K562 (cell line): ENCODE measurements at regions not wholly inside any gene's neighbourhood (a gene's known extent, or its start where the extent isn't known, plus 50 kb on each side); places are given as distances from the start of the nearest gene placed in this dataset.

Source experiments
- ATAC-seq: fragments of 200-7000 bp; cut with Tn5 transposase; 3 replicates; pipeline ENCODE4 v1.9.1; 2020; ENCODE audit warnings: moderate library complexity
- BruUV-seq: library from RNA; stranded (reverse); fragments of 400-500 nt; replicated peaks from 2 replicates; lab custom pipeline; 2021; lab: Mats Ljungman, UMichigan
- CTCF ChIA-PET: fragments of 300-600 bp; formaldehyde crosslinking; extraction: SDS; loops from one replicate; lab custom pipeline; 2021; ENCODE audit warnings: low intra/inter-chr PET ratio; lab: Yijun Ruan, JAX
- POLR2A ChIA-PET: fragments of 300-600, 350-650 bp; sonication (Branson Sonifier 250); formaldehyde crosslinking; extraction: SDS; loops from one replicate; lab custom pipeline; 2021; ENCODE audit warnings: antibody characterized with exemption, inconsistent platforms; lab: Yijun Ruan, JAX
- DNase-seq, 4 experiments: peaks; one replicate each; pipeline versions ENCODE4 v3.0.0 to v3.0.0-alpha.2; 2011 to 2018; ENCODE audit warnings: low spot score in 3 of 4, mixed read lengths in 3 of 4; ENCODE audit errors: extremely low read depth in 1 of 4
- FAIRE-seq: peaks from 2 replicates; lab custom pipeline; 2011; peaks lifted over from hg19 to GRCh38; lab: Jason Lieb, UNC
- H2AFZ ChIP-seq: 2 replicates; pipeline ENCODE4 v1.6.0; 2011; ENCODE audit warnings: low read depth, low read length, control low read depth, inconsistent platforms
- H3K27ac ChIP-seq: fragments of 200-600 bp; 3 replicates; pipeline ENCODE4 v1.8.0; 2011; ENCODE audit warnings: low read depth, mild to moderate bottlenecking, control low read depth, inconsistent platforms, low read length, moderate library complexity, mixed read lengths; ENCODE audit errors: extremely low read depth
- H3K27me3 ChIP-seq, 2 experiments: fragments of 300-600 bp in 1 of 2; 2 replicates in 1 of 2; 3 replicates in 1 of 2; pipeline versions ENCODE4 v1.6.0 to v1.8.0; 2011; ENCODE audit warnings: inconsistent platforms in 2 of 2, low read length in 2 of 2, mild to moderate bottlenecking in 1 of 2, mixed read lengths in 1 of 2, moderate library complexity in 1 of 2; ENCODE audit not compliant: control insufficient read depth in 2 of 2, insufficient read depth in 2 of 2
- H3K36me3 ChIP-seq: fragments of 300-600 bp; 3 replicates; pipeline ENCODE4 v1.8.0; 2011; ENCODE audit warnings: mild to moderate bottlenecking, low read length, inconsistent platforms; ENCODE audit not compliant: control insufficient read depth, insufficient read depth
- H3K4me1 ChIP-seq, 2 experiments: fragments of 200-600 bp in 1 of 2; replicated peaks in 1 of 2; 2 replicates in 1 of 2; 3 replicates in 1 of 2; pipeline versions ENCODE4 v1.5.1 to v1.8.0; 2011; ENCODE audit warnings: inconsistent platforms in 2 of 2, low read length in 2 of 2, mild to moderate bottlenecking in 1 of 2, mixed read lengths in 1 of 2, moderate library complexity in 1 of 2; ENCODE audit not compliant: control insufficient read depth in 2 of 2, insufficient read depth in 2 of 2
- H3K4me2 ChIP-seq: 2 replicates; pipeline ENCODE4 v1.6.1; 2011; ENCODE audit warnings: low read length, control low read depth, inconsistent platforms, mixed read lengths; ENCODE audit not compliant: insufficient read depth
- H3K4me3 ChIP-seq: fragments of 200-600 bp; sonication (generic), shearing (Covaris generic); 2 replicates; pipeline ENCODE4 v1.5.1; 2016; ENCODE audit warnings: control low read depth, inconsistent platforms
- H3K79me2 ChIP-seq: fragments of 200-600 bp; 3 replicates; pipeline ENCODE4 v1.8.0; 2011; ENCODE audit warnings: low read length, inconsistent platforms; ENCODE audit not compliant: control insufficient read depth, insufficient read depth
- H3K9ac ChIP-seq, 2 experiments: 2 replicates each; pipeline versions ENCODE4 v1.6.0 to v1.6.1; 2011; ENCODE audit warnings: low read depth in 2 of 2, low read length in 2 of 2, control low read depth in 1 of 2, inconsistent platforms in 1 of 2, mild to moderate bottlenecking in 1 of 2, mixed read lengths in 1 of 2; ENCODE audit not compliant: insufficient read depth in 1 of 2
- H3K9me1 ChIP-seq: one replicate; pipeline ENCODE4 v1.6.0; 2011; ENCODE audit warnings: inconsistent platforms, mild to moderate bottlenecking, low read length, moderate library complexity; ENCODE audit not compliant: control insufficient read depth, insufficient read depth
- H3K9me3 ChIP-seq: replicated peaks from 2 replicates; pipeline ENCODE4 v1.5.1; 2011; ENCODE audit warnings: low read depth, low read length, inconsistent platforms; ENCODE audit not compliant: control insufficient read depth, insufficient read depth
- H4K20me1 ChIP-seq: replicated peaks from 2 replicates; pipeline ENCODE4 v1.6.1; 2011; ENCODE audit warnings: low read length, inconsistent platforms, mixed read lengths; ENCODE audit not compliant: control insufficient read depth, insufficient read depth
- CEBPZ ChIP-seq: fragments of 150-350 bp; IDR thresholded peaks from 2 replicates; pipeline ENCODE4 v1.6.1; 2014; ENCODE audit warnings: low read depth, mild to moderate bottlenecking, low read length, borderline replicate concordance
- CREB5 ChIP-seq: fragments of 250-450 bp; sonication (Bioruptor Pico); IDR thresholded peaks from 2 replicates; pipeline ENCODE4 v1.5.0; 2020; ENCODE audit warnings: mild to moderate bottlenecking
- CSDE1 ChIP-seq, 2 experiments: fragments of 450-650 bp; IDR thresholded peaks; 2 replicates each; pipeline ENCODE4 v1.6.1; 2016; ENCODE audit warnings: mild to moderate bottlenecking in 1 of 2
- E2F5 ChIP-seq: sonication (generic); formaldehyde crosslinking; IDR thresholded peaks from 2 replicates; pipeline ENCODE4 v1.8.0; 2022; ENCODE audit warnings: mild to moderate bottlenecking, missing genetic modification reagents
- EGR1 ChIP-seq: fragments of 450-650 bp; conservative IDR thresholded peaks from 2 replicates; pipeline ENCODE4 v1.6.1; 2017; ENCODE audit warnings: mild to moderate bottlenecking
- KDM4B ChIP-seq, 2 experiments: fragments of 450-650 bp in 1 of 2; sonication (generic) in 1 of 2; IDR thresholded peaks; 2 replicates each; pipeline ENCODE4 v1.6.1; 2016 to 2017; ENCODE audit warnings: borderline replicate concordance in 2 of 2, antibody characterized with exemption in 1 of 2, low read depth in 1 of 2, mild to moderate bottlenecking in 1 of 2
- KLF1 ChIP-seq: fragments of 450-650 bp; IDR thresholded peaks from 2 replicates; pipeline ENCODE4 v1.6.1; 2016; ENCODE audit warnings: missing genetic modification characterization, missing compliant biosample characterization
- SMARCB1 ChIP-seq: IDR thresholded peaks from 2 replicates; pipeline ENCODE4 v1.6.1; 2011; ENCODE audit warnings: improper control_type of control experiment, low read depth; ENCODE audit not compliant: insufficient read length
- SRF ChIP-seq, 2 experiments: fragments of 250-450, 450-650 bp in 1 of 2; sonication (Bioruptor Pico) in 1 of 2; sonication (generic) in 1 of 2; formaldehyde crosslinking; IDR thresholded peaks; 2 replicates each; pipeline versions ENCODE4 v1.5.0 to v1.5.1; 2020 to 2022; ENCODE audit warnings: mild to moderate bottlenecking in 1 of 2, missing genetic modification reagents in 1 of 2
- ZNF197 ChIP-seq: fragments of 200-800 bp; sonication (Bioruptor generic); IDR thresholded peaks from 2 replicates; pipeline ENCODE4 v1.6.1; 2016; ENCODE audit warnings: low read depth, missing genetic modification characterization, missing compliant biosample characterization
- ZNF507 ChIP-seq: conservative IDR thresholded peaks from 2 replicates; pipeline ENCODE4 v1.6.1; 2017; ENCODE audit warnings: missing genetic modification characterization, missing compliant biosample characterization
- ZNF586 ChIP-seq: fragments of 450-650 bp; formaldehyde crosslinking; conservative IDR thresholded peaks from 2 replicates; pipeline ENCODE4 v1.4.0; 2020; ENCODE audit warnings: mild to moderate bottlenecking, moderate library complexity
- in situ Hi-C: fragments of 300-500 bp; cut with MboI; formaldehyde crosslinking; loops from 4 replicates; pipeline ENCODE4 v1.15.0; 2018; ENCODE audit warnings: inconsistent platforms, mixed read lengths
- intact Hi-C: fragments of 100-400 bp; cut with micrococcal nuclease; formaldehyde crosslinking; loops from 2 replicates; pipeline ENCODE4 v1.14.2; 2022
- TF ChIP-seq, protein P1 (sequence below): IDR thresholded peaks from 2 replicates; pipeline ENCODE4 v1.6.1; 2014; ENCODE audit warnings: antibody characterized with exemption
- TF ChIP-seq, protein P2 (sequence below), 2 experiments: fragments of 450-650 bp in 1 of 2; sonication (generic) in 1 of 2; formaldehyde crosslinking in 1 of 2; IDR thresholded peaks in 1 of 2; conservative IDR thresholded peaks in 1 of 2; 2 replicates each; pipeline versions ENCODE4 v1.6.1 to v1.8.1; 2016 to 2023; ENCODE audit warnings: mild to moderate bottlenecking in 2 of 2, moderate library complexity in 2 of 2, inconsistent platforms in 1 of 2, missing genetic modification reagents in 1 of 2

- ChIA-PET POLR2A (interaction anchor here (0.6 kb wide), 1 partner anchor 477 kb away, joined by 3 read pairs; no protein-coding TSS in a partner anchor), CTCF (no interaction called here)
- no peak overlapping the region for H3K9ac ChIP-seq
- BruUV-seq = no TSS peak
- no peak overlapping the region for H3K27ac ChIP-seq
- no peak overlapping the region for H2AFZ ChIP-seq
- no peak overlapping the region for H3K4me2 ChIP-seq
- ATAC-seq (no peak), FAIRE-seq (no peak), DNase-seq (no peak)
- TF ChIP-seq KDM4B (IDR thresholded peaks at IDR 0.05; ENCODE audit: borderline replicate concordance in 2 of 2, low read depth in 1 of 2) = no peak
- TF ChIP-seq CREB5 (CRISPR knock-in tag) = no peak
- no peak for TF ChIP-seq CSDE1 (IDR thresholded peaks at IDR 0.05)
- TF ChIP-seq, protein P1, sequence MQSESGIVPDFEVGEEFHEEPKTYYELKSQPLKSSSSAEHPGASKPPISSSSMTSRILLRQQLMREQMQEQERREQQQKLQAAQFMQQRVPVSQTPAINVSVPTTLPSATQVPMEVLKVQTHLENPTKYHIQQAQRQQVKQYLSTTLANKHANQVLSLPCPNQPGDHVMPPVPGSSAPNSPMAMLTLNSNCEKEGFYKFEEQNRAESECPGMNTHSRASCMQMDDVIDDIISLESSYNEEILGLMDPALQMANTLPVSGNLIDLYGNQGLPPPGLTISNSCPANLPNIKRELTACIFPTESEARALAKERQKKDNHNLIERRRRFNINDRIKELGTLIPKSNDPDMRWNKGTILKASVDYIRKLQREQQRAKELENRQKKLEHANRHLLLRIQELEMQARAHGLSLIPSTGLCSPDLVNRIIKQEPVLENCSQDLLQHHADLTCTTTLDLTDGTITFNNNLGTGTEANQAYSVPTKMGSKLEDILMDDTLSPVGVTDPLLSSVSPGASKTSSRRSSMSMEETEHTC = no peak
- no peak for TF ChIP-seq CEBPZ
- no peak for TF ChIP-seq ZNF197 (CRISPR knock-in tag)
- TF ChIP-seq E2F5 (CRISPR knock-in tag) = no peak
- TF ChIP-seq ZNF507 (tag) = no peak
- no peak for TF ChIP-seq SMARCB1
- TF ChIP-seq EGR1 = no peak
- TF ChIP-seq ZNF586 = no peak
- TF ChIP-seq, protein P2, sequence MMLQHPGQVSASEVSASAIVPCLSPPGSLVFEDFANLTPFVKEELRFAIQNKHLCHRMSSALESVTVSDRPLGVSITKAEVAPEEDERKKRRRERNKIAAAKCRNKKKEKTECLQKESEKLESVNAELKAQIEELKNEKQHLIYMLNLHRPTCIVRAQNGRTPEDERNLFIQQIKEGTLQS (IDR thresholded peaks at IDR 0.05) = no peak
- TF ChIP-seq, protein P2 (CRISPR knock-in tag; conservative IDR thresholded peaks at IDR 0.05) = no peak
- no peak for TF ChIP-seq SRF (CRISPR knock-in tag; IDR thresholded peaks at IDR 0.05)
- TF ChIP-seq KLF1 (tag) = no peak
- in situ Hi-C loops (no loop called here), intact Hi-C loops (no loop called here)
- no peaks in the 10 kb centered on the region for H3K4me1 ChIP-seq
- H4K20me1 ChIP-seq = no peaks in the 10 kb centered on the region
- no peak overlapping the region for H3K4me3 ChIP-seq
- H3K79me2 ChIP-seq = no peaks in the 10 kb centered on the region
- no peaks in the 10 kb centered on the region for H3K27me3 ChIP-seq
- H3K9me1 ChIP-seq = no peaks in the 10 kb centered on the region
- 0 out of 2 replicates have a peak, but pooled peaks cover 2% of the 10 kb centered on the region for H3K9me3 ChIP-seq
- no peaks in the 10 kb centered on the region for H3K36me3 ChIP-seq
Observed at GRCh38 chr7:118758582-118758981, 534.1 kb downstream of the ANKRD7 start.
